ENCODE measurements at regions not wholly inside any gene's neighbourhood (a gene's known extent, or its start where the extent isn't known, plus 50 kb on each side); places are given as distances from the start of the nearest gene placed in this dataset.

GRCh38 chr3:135440233-135440632 lies 525.3 kb upstream of the PPP2R3A start:
- Histone ChIP-seq H3K4me3 (no peak overlapping the region), H3K27ac (no peak overlapping the region), H3K9me3 (no peaks in the 10 kb centered on the region), H3K36me3 (no peaks in the 10 kb centered on the region), H3K4me1 (ENCODE audit: control insufficient read depth in 1 of 2, low read depth in 2 of 2) (no peaks in the 10 kb centered on the region), H3K27me3 (replicated peaks; ENCODE audit: insufficient read depth) (no peaks in the 10 kb centered on the region)
- no peak for DNase-seq (ENCODE audit: low spot score)
- no peak for ATAC-seq (ENCODE audit: insufficient number of reproducible peaks, low FRiP score, low read depth)
- TF ChIP-seq CTCF (IDR thresholded peaks at IDR 0.05), result no peak

- DNase-seq (ENCODE audit: low spot score) (no peak), ATAC-seq (ENCODE audit: insufficient number of reproducible peaks, low FRiP score, low read depth) (no peak)
- H3K4me1 ChIP-seq (ENCODE audit: control insufficient read depth in 1 of 2, low read depth in 2 of 2), result no peaks in the 10 kb centered on the region
- no peak for TF ChIP-seq CTCF (IDR thresholded peaks at IDR 0.05)
- H3K4me3 ChIP-seq, result no peak overlapping the region
- no peaks in the 10 kb centered on the region for H3K9me3 ChIP-seq
- H3K27me3 ChIP-seq (replicated peaks; ENCODE audit: insufficient read depth), result no peaks in the 10 kb centered on the region
- H3K27ac ChIP-seq, result no peak overlapping the region
- no peaks in the 10 kb centered on the region for H3K36me3 ChIP-seq
Measured at GRCh38 chr3:135440746-135441145, 524.8 kb upstream of the PPP2R3A start.

- Histone ChIP-seq H3K4me1 (ENCODE audit: control insufficient read depth in 1 of 2, low read depth in 2 of 2) (no peaks in the 10 kb centered on the region), H3K9me3 (no peaks in the 10 kb centered on the region), H3K27me3 (replicated peaks; ENCODE audit: insufficient read depth) (no peaks in the 10 kb centered on the region), H3K36me3 (no peaks in the 10 kb centered on the region), H3K27ac (no peak overlapping the region), H3K4me3 (no peak overlapping the region)
- no peak for DNase-seq (ENCODE audit: low spot score)
- no peak for TF ChIP-seq CTCF (IDR thresholded peaks at IDR 0.05)
- ATAC-seq (ENCODE audit: insufficient number of reproducible peaks, low FRiP score, low read depth), result no peak
Measured at GRCh38 chr3:135444058-135444457, 521.5 kb upstream of the PPP2R3A start.

GRCh38 chr3:135447483-135447882 lies 518.0 kb upstream of the PPP2R3A start:
- ATAC-seq (ENCODE audit: insufficient number of reproducible peaks, low FRiP score, low read depth), result no peak

GRCh38 chr3:135448520-135448919 lies 517.0 kb upstream of the PPP2R3A start:
- DNase-seq (ENCODE audit: low spot score), result no peak

More at GRCh38 chr3:135447483-135447882, 518.0 kb upstream of the PPP2R3A start:
- Histone ChIP-seq H3K27ac (no peak overlapping the region), H3K4me1 (ENCODE audit: control insufficient read depth in 1 of 2, low read depth in 2 of 2) (no peaks in the 10 kb centered on the region), H3K4me3 (no peak overlapping the region), H3K9me3 (no peaks in the 10 kb centered on the region), H3K36me3 (no peaks in the 10 kb centered on the region), H3K27me3 (replicated peaks; ENCODE audit: insufficient read depth) (no peaks in the 10 kb centered on the region)
- no peak for TF ChIP-seq CTCF (IDR thresholded peaks at IDR 0.05)
- DNase-seq (ENCODE audit: low spot score), result no peak

More at GRCh38 chr3:135448520-135448919, 517.0 kb upstream of the PPP2R3A start:
- Histone ChIP-seq H3K36me3 (no peaks in the 10 kb centered on the region), H3K4me3 (no peak overlapping the region), H3K4me1 (ENCODE audit: control insufficient read depth in 1 of 2, low read depth in 2 of 2) (no peaks in the 10 kb centered on the region), H3K27ac (no peak overlapping the region), H3K27me3 (replicated peaks; ENCODE audit: insufficient read depth) (no peaks in the 10 kb centered on the region), H3K9me3 (no peaks in the 10 kb centered on the region)
- ATAC-seq (ENCODE audit: insufficient number of reproducible peaks, low FRiP score, low read depth), result no peak
- TF ChIP-seq CTCF (IDR thresholded peaks at IDR 0.05), result no peak
